Right forelimb (tissue), 1 donor: ENCODE measurements at regions not wholly inside any gene's neighbourhood (a gene's known extent, or its start where the extent isn't known, plus 50 kb on each side); places are given as distances from the start of the nearest gene placed in this dataset.

Experiments
- DNase-seq: peaks from one replicate; pipeline ENCODE4 v3.0.0-alpha.2; 2018

GRCh38 chr6:71486461-71486860 is 197.8 kb downstream of the OGFRL1 start:
- no peak for DNase-seq

DNA sequence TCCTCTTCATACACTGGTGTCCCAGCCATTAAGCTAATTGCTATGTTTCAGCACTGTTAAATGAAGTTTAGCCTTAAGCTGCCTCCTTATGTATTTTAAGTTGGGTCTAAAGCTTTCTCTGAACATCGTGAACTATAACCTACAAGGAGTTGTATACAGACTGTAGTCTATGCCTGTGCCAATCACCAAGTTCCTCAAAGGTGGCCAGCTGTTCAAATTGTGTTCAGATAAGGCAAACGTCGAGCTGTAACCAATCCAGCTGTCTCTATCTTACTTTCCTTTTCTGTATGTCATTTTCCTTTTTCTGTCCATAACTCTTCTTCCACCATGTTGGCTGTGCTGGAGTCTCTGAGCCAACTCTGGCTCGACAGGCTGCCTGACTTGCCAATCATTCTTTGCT is 199.6 kb downstream of the OGFRL1 start:
- no peak for DNase-seq

DNA sequence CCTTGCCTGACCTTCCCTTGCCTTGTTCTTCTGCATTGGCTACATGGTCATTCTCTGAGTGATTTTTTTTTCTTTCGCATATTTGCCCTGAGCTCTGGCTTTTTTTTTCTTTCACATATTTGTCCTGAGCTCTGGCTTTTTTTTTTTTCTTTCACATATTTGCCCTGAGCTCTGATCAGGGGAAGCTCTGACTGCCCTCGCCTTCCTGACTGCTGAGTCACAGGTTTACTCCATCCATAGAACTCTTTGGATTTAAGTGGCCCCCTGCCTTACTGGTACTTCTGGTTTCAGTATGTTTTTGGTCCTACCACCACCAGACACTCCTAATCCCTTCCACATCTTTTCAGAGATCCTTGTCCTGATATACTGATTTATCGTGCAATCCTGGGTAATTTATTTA is 201.1 kb downstream of the OGFRL1 start:
- no peak for DNase-seq

DNA sequence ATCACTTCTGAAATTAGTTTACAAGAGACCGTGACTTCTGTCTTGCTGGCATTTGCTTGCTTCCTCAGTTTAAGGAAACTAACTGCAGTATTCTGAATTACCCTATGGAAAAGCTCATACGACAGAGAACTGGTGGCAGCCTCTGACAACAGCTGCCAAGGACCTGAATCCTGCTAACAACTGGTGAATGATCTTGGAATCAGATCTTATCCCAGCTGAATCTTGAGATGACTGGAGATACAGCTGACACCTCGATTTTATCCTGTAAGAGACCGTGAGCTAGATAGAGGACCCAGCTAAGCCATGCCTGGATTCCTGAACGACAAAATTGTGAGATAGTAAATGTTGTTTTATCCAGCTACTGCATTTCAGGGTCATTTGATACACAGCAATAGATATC is 202.3 kb downstream of the OGFRL1 start:
- DNase-seq: no peak

DNA sequence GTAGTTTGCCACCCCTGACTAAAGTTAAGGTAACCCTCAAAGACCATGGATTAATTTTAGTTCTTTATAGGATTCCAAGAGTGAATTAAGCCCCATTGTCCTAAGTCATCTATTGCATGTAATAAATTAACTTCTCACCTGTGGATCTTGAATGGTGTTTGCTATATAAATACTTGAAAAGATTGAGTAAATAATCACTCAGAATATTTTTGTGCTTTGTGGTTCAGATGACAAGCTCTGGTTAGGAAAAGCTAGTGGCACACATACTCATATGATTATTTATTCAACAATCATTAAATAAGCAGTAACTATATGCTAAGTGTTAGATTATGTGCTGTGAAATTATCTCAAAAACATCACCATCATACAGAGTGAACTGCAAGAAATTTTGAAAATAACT is 203.2 kb downstream of the OGFRL1 start:
- no peak for DNase-seq

DNA sequence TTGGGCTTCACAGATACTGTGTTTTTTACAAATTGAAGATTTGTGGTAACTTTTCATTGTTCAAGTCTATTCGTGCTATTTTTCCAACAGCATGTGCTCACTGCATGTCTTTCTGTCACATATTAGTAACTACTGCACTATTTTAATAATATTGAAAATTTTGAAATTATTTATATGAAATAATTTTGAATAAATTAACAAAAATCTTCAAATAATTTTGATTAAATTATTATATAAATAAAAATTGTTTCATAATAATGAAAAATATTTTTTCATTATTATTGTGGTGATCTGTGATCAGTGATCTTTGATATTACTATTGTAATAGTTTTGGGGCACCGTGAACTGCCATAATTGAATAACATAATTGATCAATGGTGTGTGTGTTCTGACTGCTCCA is 204.1 kb downstream of the OGFRL1 start:
- DNase-seq: no peak

DNA sequence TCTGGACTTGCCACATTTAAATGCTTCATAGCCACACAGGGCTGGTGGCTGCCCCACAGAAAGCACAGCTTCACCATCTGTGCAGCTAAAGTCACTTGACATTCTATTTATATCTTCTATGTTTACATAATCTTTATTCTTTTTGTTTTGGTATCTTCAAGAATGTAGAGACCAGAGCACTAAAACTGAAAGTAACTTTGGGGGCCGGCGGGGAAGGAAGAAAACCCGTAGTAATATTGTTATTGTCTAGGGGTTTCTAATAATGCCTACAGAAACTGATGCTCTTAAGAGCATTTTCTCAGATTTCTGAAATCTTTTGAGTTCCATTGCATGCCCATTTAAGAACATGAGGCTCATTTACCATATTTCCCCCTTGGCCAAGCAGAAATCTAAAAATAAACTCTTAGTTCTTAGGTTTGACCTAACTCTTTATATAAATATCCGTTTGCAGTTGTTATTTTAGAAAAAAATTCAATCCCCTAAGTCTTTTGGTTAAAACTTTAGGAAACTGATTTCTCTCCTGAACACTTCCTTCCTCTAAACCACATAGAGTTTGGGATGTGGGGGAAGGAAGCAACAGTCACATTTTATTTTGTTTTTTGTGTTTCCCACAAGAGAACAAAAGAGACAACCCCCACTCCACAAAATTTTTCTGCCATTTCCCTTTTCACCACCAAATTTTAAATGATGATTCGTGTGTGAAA is 207.6 kb downstream of the OGFRL1 start:
- DNase-seq: no peak

GRCh38 chr6:71496722-71497033 is 208.1 kb downstream of the OGFRL1 start:
- DNase-seq: no peak

DNA sequence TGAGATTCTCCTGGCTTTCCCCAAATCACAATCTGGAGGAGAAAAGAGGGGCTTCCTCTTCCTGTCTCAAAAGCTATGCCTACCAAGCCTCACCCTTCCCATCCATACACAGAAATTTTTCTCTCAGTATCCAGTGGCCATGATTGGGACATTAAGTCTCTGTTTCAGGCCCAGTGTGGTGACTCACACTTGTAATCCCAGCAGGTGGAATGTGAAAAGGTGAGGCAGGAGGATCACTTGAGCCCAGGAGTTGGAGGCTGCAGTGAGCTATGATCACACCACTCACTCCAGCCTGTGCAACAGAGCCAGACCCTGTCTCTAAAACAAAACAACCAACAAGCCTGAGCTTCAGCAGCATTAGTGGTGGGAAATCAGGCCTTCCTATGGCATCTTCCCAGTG is 210.0 kb downstream of the OGFRL1 start:
- DNase-seq: no peak

- DNase-seq: no peak
Measured at GRCh38 chr6:71499667-71500066, 211.1 kb downstream of the OGFRL1 start.

DNA sequence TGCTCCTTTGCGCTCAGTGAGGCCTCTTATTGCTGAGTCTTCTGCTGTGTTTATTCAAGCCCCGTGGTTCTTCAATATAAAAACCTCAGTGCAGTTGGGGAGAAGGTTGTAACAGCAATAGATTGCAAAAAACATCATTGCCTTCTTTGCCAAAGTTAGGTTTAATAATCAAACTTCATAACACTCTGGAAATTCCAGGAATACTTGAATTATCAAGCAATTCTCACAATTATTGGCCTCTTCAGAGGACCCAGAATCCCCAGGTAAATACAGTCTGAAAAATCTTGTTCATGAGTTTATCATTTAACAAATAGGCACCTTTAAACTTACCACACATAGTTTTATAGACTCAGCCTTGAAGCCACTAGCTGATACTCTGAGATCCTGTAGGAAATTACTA is 213.6 kb downstream of the OGFRL1 start:
- no peak for DNase-seq

- no peak for DNase-seq
Measured at GRCh38 chr6:71502956-71503355, 214.3 kb downstream of the OGFRL1 start.

- DNase-seq: no peak
Measured at GRCh38 chr6:71507183-71507582, 218.6 kb downstream of the OGFRL1 start.

DNA sequence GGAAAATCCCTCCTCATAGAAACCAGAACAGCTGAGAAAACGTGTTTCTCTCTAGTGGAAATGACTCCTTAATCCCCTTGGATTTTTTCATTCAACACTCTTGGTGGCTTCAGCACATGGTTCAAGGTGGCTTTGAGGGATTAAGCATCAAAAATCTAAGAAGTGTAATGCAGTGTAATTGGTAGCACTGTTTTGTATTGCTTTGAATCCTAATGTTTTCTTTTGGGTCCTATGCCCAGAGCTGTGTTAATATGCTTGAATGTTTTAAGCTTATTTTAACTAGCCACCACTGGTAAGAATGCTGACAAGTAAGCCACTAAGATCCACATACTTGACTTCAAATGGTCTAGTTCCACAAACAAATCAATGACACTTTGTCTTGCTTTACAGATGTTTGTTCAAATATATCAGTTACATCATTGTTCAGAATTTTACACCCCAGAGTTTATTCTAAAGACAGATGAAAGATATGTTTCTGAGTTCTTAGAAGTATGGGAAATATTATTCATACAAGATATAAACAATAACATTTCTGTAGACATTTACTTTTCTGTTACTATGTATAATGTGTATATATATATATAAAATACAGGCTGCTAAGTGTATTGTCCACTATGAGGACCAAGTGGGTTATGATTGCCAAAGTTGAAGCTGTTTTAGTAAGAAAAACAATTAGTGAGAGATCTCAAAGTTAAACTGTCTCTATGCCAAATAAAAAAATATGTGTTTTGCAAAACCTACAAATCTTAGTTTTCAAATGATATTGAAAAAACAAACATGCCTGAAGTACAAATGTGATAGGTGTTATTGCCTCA is 220.8 kb downstream of the OGFRL1 start:
- no peak for DNase-seq

DNA sequence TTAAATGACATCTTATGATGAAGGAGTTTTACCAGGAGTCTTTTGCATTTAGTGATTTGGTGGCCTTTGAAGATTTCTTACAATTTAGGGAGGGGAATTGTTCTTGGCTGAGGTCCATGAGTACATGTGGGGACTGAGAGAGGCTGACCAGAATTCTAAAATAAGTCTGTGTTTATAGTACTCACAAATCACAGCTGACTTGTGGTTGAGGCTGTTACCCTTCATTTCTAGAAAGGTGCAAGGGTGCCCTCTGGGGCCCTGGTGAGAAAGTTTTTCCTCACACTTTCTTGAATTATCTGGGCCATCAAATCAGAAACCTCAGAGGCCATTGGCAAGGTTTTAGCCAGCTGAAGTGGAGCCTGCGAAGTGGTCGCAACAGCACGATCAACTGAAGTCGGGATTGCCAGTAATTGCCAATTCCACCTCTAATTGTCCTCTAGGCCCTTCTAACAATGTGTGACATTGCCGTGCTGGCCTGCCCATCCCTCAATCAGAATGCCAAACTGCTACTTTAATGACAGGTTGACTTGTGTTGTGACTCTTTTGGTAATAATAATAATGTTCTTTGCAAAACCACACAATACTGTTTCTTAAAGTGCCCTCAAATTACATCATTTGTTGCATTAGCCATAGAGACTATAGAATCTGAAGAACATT is 221.6 kb downstream of the OGFRL1 start:
- DNase-seq: peak; percentile 58

- DNase-seq: no peak
Measured at GRCh38 chr6:71510856-71511255, 222.2 kb downstream of the OGFRL1 start.

- DNase-seq: no peak
Measured at GRCh38 chr6:71512256-71512655, 223.6 kb downstream of the OGFRL1 start.

DNA sequence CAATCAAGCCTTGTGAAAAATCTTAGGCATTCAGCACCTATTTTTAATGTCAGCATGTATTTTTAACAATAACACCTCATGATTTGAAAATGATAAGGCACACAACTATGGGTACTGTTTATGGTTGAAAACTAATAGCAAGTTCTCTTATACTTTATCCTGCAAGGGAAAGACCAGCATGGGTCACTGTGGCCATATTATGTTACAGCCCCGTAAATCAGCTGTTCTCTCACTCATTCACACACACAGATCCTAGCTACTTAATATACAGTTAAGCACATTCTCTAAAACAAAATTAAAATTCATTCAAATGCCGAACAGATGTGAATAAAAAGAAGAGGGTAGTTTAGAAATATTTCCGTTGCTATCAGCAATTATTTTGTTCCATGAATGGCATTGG is 224.4 kb downstream of the OGFRL1 start:
- DNase-seq: no peak

GRCh38 chr6:71523548-71523947 is 234.9 kb downstream of the OGFRL1 start:
- DNase-seq: no peak

GRCh38 chr6:71524201-71524600 is 235.6 kb downstream of the OGFRL1 start:
- DNase-seq: no peak

- no peak for DNase-seq
Measured at GRCh38 chr6:71527886-71528285, 239.3 kb downstream of the OGFRL1 start.

DNA sequence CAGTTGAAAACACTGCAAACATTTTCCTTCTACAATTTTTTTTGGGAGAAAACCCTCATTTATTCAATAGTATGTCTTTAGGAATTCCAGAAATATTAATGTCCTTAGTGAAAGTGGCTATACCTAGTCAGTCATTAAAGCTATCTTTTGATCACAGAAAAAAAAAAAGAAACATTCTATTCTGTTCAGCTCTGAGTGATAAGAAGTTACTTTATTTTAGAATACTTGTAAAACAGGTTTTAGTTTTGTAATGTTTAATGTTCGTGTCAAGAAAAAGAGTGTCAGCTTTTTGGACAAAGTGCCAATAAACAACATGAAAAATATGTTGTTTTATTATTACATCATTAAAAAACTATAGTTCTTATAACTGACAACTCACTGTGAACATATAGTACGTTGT is 240.4 kb downstream of the OGFRL1 start:
- DNase-seq: no peak

GRCh38 chr6:71529769-71530168 is 241.2 kb downstream of the OGFRL1 start:
- no peak for DNase-seq

DNA sequence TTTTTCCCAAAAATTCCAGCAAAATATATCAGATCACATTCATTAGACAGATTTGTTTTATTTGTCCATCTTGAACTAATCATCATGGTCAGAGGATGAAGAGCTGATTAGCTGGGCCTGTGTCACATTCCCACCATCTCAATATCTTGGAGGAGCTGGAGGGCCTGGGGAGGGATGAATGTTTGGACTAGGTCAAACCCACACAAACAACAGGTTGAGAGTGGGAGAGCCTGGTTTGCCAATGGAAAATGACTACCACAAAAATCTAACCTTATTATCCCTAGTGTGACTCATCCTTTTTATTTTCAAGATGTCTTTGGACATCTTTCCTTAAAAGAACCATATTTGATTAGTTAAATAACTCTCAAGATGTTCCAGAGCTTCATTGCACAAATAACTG is 242.4 kb downstream of the OGFRL1 start:
- DNase-seq: no peak
